Lung (tissue), 11 donors: ENCODE measurements at regions not wholly inside any gene's neighbourhood (a gene's known extent, or its start where the extent isn't known, plus 50 kb on each side); places are given as distances from the start of the nearest gene placed in this dataset.

Source experiments
- ATAC-seq: fragments of 200-7000 bp; cut with Tn5 transposase; one replicate; pipeline ENCODE4 v1.9.1; 2020; ENCODE audit warnings: moderate number of reproducible peaks; ENCODE audit not compliant: insufficient read depth, low FRiP score
- DNase-seq, 3 donors: peaks; one replicate each; pipeline ENCODE4 v3.0.0-alpha.2; 2013 to 2017
- H3K27ac ChIP-seq, 2 donors: one replicate each; pipeline ENCODE4 v1.5.1; 2013; ENCODE audit warnings: mild to moderate bottlenecking in 2 of 2, moderate library complexity in 2 of 2, control low read depth in 1 of 2, inconsistent platforms in 1 of 2, low read depth in 1 of 2, low read length in 1 of 2
- H3K27me3 ChIP-seq, 3 donors: one replicate each; pipeline ENCODE4 v1.5.1; 2013; ENCODE audit warnings: low read length in 2 of 3; ENCODE audit not compliant: control insufficient read depth in 3 of 3, insufficient read depth in 3 of 3
- H3K36me3 ChIP-seq, 4 donors: one replicate each; pipeline ENCODE4 v1.5.1; 2013; ENCODE audit warnings: low read length in 4 of 4, mild to moderate bottlenecking in 1 of 4, moderate library complexity in 1 of 4; ENCODE audit not compliant: control insufficient read depth in 4 of 4, insufficient read depth in 4 of 4
- H3K4me1 ChIP-seq, 5 donors: one replicate each; pipeline ENCODE4 v1.5.1; 2013; ENCODE audit warnings: low read length in 5 of 5, mild to moderate bottlenecking in 2 of 5, moderate library complexity in 1 of 5; ENCODE audit not compliant: control insufficient read depth in 5 of 5, insufficient read depth in 5 of 5
- H3K4me3 ChIP-seq: one replicate; pipeline ENCODE4 v1.5.1; 2013; ENCODE audit warnings: mild to moderate bottlenecking, control low read depth, moderate library complexity
- H3K9ac ChIP-seq, 2 donors: one replicate each; pipeline ENCODE4 v1.5.1; 2013; ENCODE audit warnings: low read length in 2 of 2, control low read depth in 1 of 2; ENCODE audit not compliant: insufficient read depth in 1 of 2
- H3K9me3 ChIP-seq, 4 donors: one replicate each; pipeline ENCODE4 v1.5.1; 2013; ENCODE audit warnings: low read length in 3 of 4, mild to moderate bottlenecking in 1 of 4, moderate library complexity in 1 of 4; ENCODE audit not compliant: control insufficient read depth in 4 of 4, insufficient read depth in 3 of 4
- WGBS, 2 donors: extraction: QIAGEN DNeasy Blood & Tissue Kit; methylation state at CpG; one replicate each; pipeline ENCODE4 v1.1.7; 2013; 5-methylcytosine and 5-hydroxymethylcytosine counted together
- TF ChIP-seq, protein P1 (sequence below): IDR thresholded peaks from 2 replicates; pipeline ENCODE4 v1.5.1; 2012; ENCODE audit warnings: mild to moderate bottlenecking; ENCODE audit errors: control extremely low read depth, extremely low read depth
- donor health status: control.
- donor health status: control.
- donor health status: Bipolar disorder and iron deficiency.
- donor health status: healthy.
- donor health status: DM: yes; HTN: yes; CAD: no.

DNA sequence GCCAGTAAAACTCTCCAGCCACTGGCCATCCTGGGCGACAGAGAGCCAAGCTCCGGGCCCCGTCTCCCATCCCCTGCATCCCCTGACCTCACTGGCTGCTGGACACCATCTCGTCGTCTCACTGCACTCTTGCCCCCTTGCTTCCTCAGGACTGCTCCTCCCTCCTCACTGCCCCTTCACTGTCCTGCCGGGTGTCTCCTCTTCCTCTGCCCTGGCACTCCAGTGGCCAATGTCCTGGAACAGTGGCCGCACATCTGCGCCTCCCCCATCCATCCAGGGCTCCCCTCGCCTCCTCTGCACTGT, 800.4 kb downstream of the BRD1 start:
- WGBS, 2 donors: 78 to 80% methylated on average over 9 of the region's 9 CpGs
- TF ChIP-seq, protein P1, sequence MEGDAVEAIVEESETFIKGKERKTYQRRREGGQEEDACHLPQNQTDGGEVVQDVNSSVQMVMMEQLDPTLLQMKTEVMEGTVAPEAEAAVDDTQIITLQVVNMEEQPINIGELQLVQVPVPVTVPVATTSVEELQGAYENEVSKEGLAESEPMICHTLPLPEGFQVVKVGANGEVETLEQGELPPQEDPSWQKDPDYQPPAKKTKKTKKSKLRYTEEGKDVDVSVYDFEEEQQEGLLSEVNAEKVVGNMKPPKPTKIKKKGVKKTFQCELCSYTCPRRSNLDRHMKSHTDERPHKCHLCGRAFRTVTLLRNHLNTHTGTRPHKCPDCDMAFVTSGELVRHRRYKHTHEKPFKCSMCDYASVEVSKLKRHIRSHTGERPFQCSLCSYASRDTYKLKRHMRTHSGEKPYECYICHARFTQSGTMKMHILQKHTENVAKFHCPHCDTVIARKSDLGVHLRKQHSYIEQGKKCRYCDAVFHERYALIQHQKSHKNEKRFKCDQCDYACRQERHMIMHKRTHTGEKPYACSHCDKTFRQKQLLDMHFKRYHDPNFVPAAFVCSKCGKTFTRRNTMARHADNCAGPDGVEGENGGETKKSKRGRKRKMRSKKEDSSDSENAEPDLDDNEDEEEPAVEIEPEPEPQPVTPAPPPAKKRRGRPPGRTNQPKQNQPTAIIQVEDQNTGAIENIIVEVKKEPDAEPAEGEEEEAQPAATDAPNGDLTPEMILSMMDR: no peak
- Histone ChIP-seq H3K27ac (no peak overlapping the region), H3K9ac (no peak overlapping the region), H3K9me3 (peaks cover 0 to 2% (median 0%) of the 10 kb centered on the region in 4 donors), H3K4me1 (no peaks in the 10 kb centered on the region), H3K36me3 (no peaks in the 10 kb centered on the region), H3K27me3 (peaks cover 0 to 14% (median 0%) of the 10 kb centered on the region in 3 donors), H3K4me3 (no peak overlapping the region)
- ATAC-seq (no peak), DNase-seq (no peak)

DNA sequence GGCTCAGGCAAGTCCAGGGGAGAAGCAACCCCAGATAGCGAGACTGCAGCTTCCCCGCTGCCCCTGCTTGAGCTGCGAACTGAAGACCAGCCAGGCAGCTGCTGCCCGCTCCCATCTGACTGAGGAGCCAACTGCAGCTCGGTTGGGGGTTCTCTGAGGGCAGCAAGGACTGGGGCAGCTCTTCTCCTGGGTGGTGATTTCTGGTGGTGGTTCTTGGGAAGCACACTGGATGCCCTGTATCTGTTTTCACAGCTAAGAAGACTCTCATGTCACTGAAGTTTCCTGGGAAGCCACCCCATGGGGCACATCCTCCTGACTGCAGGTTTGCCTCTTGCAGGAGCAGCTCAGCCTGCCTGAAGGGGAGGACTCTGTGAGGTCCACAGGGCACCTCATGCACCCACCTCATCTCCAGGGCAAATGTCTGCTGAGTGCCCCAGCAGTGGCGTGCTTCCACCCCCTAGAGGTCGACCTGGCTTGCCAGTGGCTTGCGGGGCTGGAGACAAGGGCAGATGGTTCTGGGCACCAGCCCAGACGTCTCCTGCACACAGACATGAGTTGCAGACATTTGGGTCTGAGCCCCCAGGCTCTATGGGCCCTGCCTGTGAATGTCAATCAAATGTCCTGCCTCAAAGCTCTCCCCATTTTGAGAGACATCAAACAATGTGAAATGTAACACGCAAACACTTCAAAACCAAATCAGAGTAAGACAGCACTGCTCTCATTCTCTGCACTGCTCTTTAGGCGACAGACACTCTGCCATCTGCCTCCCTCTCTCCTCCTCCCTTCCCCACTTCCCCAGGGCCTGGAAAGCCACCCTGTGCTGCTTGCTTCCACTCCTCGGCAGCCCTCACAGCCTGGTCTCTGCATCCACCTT, 800.9 kb downstream of the BRD1 start:
- Histone ChIP-seq H3K27ac (no peak overlapping the region), H3K27me3 (peaks cover 0 to 14% (median 0%) of the 10 kb centered on the region in 3 donors), H3K9ac (no peak overlapping the region), H3K9me3 (peaks cover 0 to 2% (median 0%) of the 10 kb centered on the region in 4 donors), H3K4me1 (no peaks in the 10 kb centered on the region), H3K36me3 (no peaks in the 10 kb centered on the region), H3K4me3 (no peak overlapping the region)
- TF ChIP-seq, protein P1: no peak
- ATAC-seq (no peak), DNase-seq (no peak)
- 65% methylated on average over 12 of the region's 12 CpGs for WGBS, 2 donors

DNA sequence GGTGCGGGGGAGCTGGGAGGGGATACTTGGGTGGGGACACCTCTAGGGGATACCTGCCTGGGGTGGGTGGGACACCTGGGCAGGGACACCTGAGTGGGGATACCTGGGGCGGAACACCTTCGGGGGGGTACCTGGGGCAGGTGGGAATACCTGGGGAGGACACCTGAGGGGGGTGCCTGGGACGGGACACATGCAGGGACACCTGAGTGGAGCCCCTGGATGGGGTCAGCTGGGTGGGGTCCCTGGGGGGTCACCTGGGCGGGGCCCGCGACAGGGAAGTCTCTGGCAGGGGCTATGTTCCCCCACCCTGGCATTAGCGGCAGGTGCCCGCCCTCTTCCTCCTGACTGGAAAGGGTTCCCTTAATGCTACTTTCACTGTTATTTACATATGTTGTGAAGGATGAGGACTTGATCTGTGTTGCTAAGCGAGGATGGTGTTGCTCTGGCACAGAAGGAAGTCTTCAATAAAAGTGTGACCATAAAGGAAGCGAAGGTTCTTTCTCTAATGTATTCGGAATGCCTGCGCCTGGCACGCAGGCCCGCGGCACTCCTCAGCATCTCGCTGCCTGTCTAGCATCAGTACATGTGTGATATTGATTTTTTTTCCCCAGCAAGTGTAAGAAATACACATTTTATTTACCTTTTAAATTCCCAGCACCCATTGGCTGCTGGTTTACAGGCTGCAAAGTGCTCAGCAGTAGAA, 801.7 kb downstream of the BRD1 start:
- DNase-seq (no peak), ATAC-seq (no peak)

More for the DNA sequence above, 801.7 kb downstream of the BRD1 start:
- TF ChIP-seq, protein P1: no peak
- 82 to 85% methylated on average over 17 of the region's 17 CpGs for WGBS, 2 donors
- no peak overlapping the region for H3K27ac ChIP-seq
- no peaks in the 10 kb centered on the region for H3K4me1 ChIP-seq
- no peaks in the 10 kb centered on the region for H3K36me3 ChIP-seq
- H3K27me3 ChIP-seq: peaks cover 0 to 9% (median 0%) of the 10 kb centered on the region in 3 donors
- H3K9me3 ChIP-seq: peaks cover 0 to 2% (median 0%) of the 10 kb centered on the region in 4 donors
- no peak overlapping the region for H3K4me3 ChIP-seq
- H3K9ac ChIP-seq: no peak overlapping the region
